SU-DHL-6 (cell line): ENCODE measurements at regions not wholly inside any gene's neighbourhood (a gene's known extent, or its start where the extent isn't known, plus 50 kb on each side); places are given as distances from the start of the nearest gene placed in this dataset.

Experiments used
- CTCF ChIP-seq: fragments of 200-600 bp; sonication (generic); IDR thresholded peaks from one replicate; pipeline ENCODE4 v1.5.1; 2017; ENCODE audit warnings: antibody characterized with exemption, mild to moderate bottlenecking, low read length, moderate library complexity; ENCODE audit not compliant: insufficient read depth, poor library complexity, severe bottlenecking
- EZH2phosphoT487 ChIP-seq: fragments of 200-600 bp; sonication (generic), shearing (Covaris generic); conservative IDR thresholded peaks from 2 replicates; pipeline ENCODE4 v1.6.1; 2018; ENCODE audit warnings: mild to moderate bottlenecking, antibody characterized with exemption, low read length, moderate library complexity, mixed read lengths

GRCh38 chr7:69256634-69257081 lies 341.6 kb upstream of the AUTS2 start:
- TF ChIP-seq CTCF: no peak
- no peak for TF ChIP-seq EZH2phosphoT487
